ENCODE measurements at regions not wholly inside any gene's neighbourhood (a gene's known extent, or its start where the extent isn't known, plus 50 kb on each side); places are given as distances from the start of the nearest gene placed in this dataset.

DNA sequence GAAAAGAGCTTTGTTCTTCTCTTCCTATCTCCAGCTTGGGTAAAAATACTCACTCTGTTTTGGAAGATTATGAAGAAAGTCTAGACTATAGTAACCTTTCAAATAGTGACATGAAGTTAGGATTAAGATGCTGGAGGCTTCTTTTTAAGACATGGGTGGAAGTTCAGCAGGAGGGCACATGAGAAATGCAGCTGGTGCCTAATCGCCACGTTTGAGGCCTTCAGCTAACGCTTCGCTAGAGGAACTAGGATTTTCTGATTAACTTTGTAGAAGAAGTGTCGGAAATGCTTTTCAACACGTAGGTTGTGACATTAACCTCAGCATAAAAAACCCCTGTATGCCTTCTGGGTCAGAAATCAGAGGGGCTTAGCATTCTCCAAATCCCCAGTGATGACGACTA lies 348.1 kb upstream of the MAP3K7 start:
- Mint-ChIP-seq H3K9me3 (no peaks in the 10 kb centered on the region), H3K4me3 (no peak overlapping the region), H3K4me1 (no peaks in the 10 kb centered on the region), H3K27me3 (peaks cover 19% of the 10 kb centered on the region), H3K27ac (no peak overlapping the region), H3K36me3 (ENCODE audit: low read depth) (no peaks in the 10 kb centered on the region)
- ATAC-seq (replicated peaks) = no peak

DNA sequence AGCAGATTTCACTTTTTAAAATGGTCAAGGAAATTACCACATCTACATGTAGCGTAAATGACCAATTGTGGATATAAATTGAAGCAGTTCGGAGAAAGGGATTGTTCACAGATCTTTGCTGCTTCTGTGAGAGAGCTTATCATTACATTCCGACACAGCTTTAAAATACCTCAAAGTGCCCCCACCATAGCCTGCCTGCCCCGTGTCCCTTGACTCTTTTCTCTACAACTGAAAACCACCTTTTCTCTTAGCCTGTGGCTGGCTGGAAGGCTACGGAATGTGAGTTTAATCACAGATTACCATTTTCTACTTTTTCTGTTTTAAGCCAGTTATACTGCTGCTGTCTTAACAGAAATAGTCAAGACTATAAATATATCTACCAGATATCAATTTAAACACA lies 347.2 kb upstream of the MAP3K7 start:
- Mint-ChIP-seq H3K27me3 (peaks cover 26% of the 10 kb centered on the region), H3K36me3 (ENCODE audit: low read depth) (no peaks in the 10 kb centered on the region), H3K9me3 (no peaks in the 10 kb centered on the region)

DNA sequence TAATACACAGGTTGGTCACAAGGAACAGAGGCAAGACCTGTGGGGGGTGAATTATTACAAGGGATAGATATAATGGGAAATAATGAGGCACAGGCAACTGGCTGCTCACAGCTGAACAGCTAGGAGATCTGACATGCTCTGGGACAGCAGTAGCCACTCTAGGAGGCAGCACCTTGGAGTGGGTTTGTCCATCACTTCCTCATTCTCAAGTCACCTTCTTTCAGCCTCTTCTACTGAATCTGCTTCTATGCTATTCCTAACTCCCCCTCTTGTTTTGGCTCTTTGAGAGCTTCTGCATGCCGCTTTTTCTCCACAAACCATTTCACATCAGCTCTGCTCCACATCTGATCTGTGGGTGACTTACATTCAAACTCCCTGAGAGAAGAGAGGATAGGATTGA lies 345.5 kb upstream of the MAP3K7 start:
- Mint-ChIP-seq H3K4me1 (no peaks in the 10 kb centered on the region), H3K4me3 (no peak overlapping the region), H3K9me3 (no peaks in the 10 kb centered on the region), H3K27ac (no peak overlapping the region), H3K36me3 (ENCODE audit: low read depth) (no peaks in the 10 kb centered on the region), H3K27me3 (peaks cover 26% of the 10 kb centered on the region)
- no peak for ATAC-seq (replicated peaks)

More for the DNA sequence above, 347.2 kb upstream of the MAP3K7 start:
- no peak overlapping the region for H3K27ac Mint-ChIP-seq
- ATAC-seq (replicated peaks) = no peak
- H3K4me3 Mint-ChIP-seq = no peak overlapping the region
- no peaks in the 10 kb centered on the region for H3K4me1 Mint-ChIP-seq

DNA sequence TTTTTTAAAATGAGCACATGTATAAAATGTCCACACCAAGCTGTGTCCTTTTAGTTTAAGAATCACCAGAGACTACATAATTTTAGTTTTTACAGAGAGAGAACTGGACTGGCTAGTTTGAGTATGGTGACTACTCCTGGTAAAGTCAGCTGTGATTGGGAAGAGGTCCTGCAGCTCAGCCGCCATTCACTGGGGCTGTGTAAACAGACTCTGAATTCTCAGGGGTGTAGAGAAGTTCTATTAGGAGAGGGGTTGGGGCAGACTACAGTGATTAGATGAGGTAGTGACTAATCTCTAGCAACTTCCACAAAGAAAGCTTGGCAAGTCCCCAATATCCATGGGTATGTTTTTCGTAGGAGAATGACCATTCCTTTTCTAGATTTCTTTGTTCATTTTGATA lies 341.2 kb upstream of the MAP3K7 start:
- H3K9me3 Mint-ChIP-seq = no peaks in the 10 kb centered on the region
- H3K27me3 Mint-ChIP-seq = peaks cover 26% of the 10 kb centered on the region
- no peak overlapping the region for H3K27ac Mint-ChIP-seq
- H3K4me3 Mint-ChIP-seq = no peak overlapping the region
- no peaks in the 10 kb centered on the region for H3K4me1 Mint-ChIP-seq
- H3K36me3 Mint-ChIP-seq (ENCODE audit: low read depth) = no peaks in the 10 kb centered on the region
- ATAC-seq (replicated peaks) = no peak

DNA sequence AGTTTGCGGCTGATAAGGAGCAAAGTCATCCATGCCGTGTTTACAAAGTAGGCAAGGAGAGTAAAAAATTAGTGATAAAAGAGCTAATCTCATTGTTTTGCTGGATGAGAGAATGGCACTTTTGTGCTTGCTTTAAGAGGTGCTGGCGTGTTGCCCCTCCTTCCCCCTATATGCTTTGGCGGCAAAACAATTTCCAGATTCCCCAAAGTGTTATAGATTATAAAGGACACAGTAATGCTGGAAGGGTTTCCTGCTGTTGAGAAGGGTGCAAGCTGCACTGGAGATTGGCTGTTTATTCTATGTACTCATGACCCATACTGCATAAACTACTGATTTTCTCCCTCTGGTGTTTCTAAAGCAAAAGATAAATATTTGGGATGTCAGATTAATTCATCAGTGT lies 338.9 kb upstream of the MAP3K7 start:
- Mint-ChIP-seq H3K36me3 (ENCODE audit: low read depth) (no peaks in the 10 kb centered on the region), H3K27me3 (peaks cover 8% of the 10 kb centered on the region), H3K4me3 (no peak overlapping the region), H3K27ac (no peak overlapping the region), H3K4me1 (no peaks in the 10 kb centered on the region), H3K9me3 (no peaks in the 10 kb centered on the region)
- ATAC-seq (replicated peaks) = no peak

DNA sequence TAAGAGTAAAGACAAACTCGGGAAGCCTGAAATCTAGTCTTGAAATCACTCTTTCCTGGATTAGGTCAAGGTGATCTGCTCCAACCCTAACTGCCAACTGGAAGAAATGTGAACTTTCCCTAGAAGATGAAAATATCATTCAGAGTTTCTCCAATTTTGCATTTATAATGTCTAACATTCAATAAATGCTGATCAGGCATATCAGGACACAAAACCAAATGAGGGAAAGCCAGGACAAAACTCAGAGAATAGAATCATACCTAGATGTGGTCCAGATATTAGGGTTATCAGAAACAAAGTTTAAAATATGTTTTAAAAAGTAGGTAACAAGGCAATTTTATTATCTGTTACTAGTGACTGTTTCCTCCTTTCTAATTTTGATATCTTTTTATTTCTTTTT lies 335.5 kb upstream of the MAP3K7 start:
- no peak overlapping the region for H3K4me3 Mint-ChIP-seq
- H3K36me3 Mint-ChIP-seq (ENCODE audit: low read depth) = no peaks in the 10 kb centered on the region
- ATAC-seq (replicated peaks) = no peak
- no peak overlapping the region for H3K27ac Mint-ChIP-seq
- H3K9me3 Mint-ChIP-seq = no peaks in the 10 kb centered on the region
- no peaks in the 10 kb centered on the region for H3K4me1 Mint-ChIP-seq
- no peaks in the 10 kb centered on the region for H3K27me3 Mint-ChIP-seq

DNA sequence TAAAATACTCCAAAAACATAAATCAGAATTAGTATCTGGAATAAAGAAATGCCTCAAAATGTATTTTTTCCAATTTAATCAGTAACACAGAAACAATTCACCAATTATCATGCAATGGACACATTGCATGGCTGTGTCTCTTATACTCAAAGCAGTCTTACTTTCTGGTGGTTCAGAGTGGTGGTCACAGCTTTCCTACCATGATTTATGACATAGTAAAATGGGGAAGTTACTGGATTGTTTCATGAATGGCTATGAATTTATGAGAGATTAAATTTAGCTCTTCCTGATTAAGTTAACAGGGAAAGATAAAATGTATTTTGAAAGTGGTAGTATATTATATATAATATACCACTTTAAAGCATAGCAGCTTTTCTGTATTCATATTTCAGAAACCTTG lies 331.5 kb upstream of the MAP3K7 start:
- Mint-ChIP-seq H3K4me1 (no peaks in the 10 kb centered on the region), H3K9me3 (no peaks in the 10 kb centered on the region), H3K4me3 (no peak overlapping the region), H3K27me3 (peaks cover 6% of the 10 kb centered on the region), H3K36me3 (ENCODE audit: low read depth) (no peaks in the 10 kb centered on the region), H3K27ac (no peak overlapping the region)
- ATAC-seq (replicated peaks) = no peak

DNA sequence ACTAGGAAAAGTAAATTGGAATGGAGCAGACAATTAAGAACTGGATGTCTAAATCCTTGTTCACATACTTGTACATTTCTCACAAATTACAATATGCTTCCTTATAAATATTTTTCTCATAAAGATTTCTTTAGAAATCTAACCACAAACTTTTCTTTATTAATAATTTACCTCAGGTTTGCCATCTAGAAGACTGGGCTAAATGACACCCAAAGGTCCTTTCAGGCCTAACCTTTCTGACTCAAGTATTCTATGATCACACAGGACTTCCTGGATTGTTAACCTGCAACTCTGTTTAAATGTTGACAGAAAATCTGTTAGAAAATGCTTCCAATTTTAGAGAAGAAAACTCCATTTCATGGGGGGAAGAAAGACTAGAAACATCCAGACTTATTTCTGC lies 330.5 kb upstream of the MAP3K7 start:
- Mint-ChIP-seq H3K9me3 (no peaks in the 10 kb centered on the region), H3K27me3 (peaks cover 6% of the 10 kb centered on the region), H3K36me3 (ENCODE audit: low read depth) (no peaks in the 10 kb centered on the region), H3K4me3 (no peak overlapping the region), H3K4me1 (no peaks in the 10 kb centered on the region), H3K27ac (no peak overlapping the region)
- no peak for ATAC-seq (replicated peaks)

DNA sequence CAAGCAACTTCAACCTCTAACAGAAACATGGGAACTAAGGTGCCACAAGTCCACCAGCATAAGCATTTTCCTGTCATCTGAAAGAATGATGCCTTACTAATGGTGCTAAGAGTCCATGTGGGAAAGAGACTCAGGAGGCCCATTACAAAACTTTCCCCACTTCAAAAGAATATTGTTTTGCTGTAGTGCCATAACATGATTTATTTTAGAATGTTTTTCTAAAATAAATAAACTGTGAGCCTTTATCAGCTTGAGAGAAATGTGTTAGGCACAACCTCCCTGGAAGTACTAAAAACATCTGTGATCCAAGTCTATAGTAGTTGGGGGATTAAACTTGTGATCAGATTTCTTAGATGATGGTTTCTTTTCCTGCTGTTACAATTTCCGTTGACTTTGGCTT lies 330.1 kb upstream of the MAP3K7 start:
- Mint-ChIP-seq H3K27ac (no peak overlapping the region), H3K36me3 (ENCODE audit: low read depth) (no peaks in the 10 kb centered on the region), H3K9me3 (no peaks in the 10 kb centered on the region), H3K27me3 (peaks cover 6% of the 10 kb centered on the region), H3K4me3 (no peak overlapping the region), H3K4me1 (no peaks in the 10 kb centered on the region)
- no peak for ATAC-seq (replicated peaks)

DNA sequence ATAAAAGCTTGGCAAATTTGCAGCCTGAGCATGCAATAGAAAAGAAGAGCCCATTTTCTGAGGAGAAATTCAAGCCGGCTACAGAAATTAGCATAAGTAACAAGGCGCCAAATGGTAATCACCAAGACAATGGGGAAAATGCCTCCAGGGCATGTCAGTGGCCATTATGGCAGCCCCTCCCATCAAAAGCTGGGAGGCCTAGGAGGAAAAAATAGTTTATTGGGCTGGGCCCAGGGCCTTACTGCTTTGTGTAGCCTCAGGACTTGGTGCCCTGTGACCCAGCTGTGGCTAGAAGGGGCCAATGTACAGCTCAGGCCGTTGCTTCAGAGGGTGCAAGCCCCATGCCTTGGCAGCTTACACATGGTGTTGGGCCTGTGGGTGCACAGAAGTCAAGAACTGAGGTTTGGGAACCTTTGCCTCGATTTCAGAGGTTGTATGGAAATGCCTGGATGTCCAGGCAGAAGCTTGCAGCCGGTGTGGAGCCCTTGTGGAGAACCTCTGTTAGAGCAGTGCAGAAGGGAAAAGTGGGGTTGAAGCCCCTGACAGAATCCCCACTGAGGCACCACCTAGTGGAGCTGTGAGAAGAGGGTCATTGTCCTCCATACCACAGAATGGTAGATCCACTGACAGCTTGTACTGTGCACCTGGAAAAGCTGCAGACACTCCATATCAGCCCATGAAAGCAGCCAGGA lies 328.5 kb upstream of the MAP3K7 start:
- no peaks in the 10 kb centered on the region for H3K4me1 Mint-ChIP-seq
- no peaks in the 10 kb centered on the region for H3K9me3 Mint-ChIP-seq
- no peak overlapping the region for H3K4me3 Mint-ChIP-seq
- peaks cover 10% of the 10 kb centered on the region for H3K27me3 Mint-ChIP-seq
- no peaks in the 10 kb centered on the region for H3K36me3 Mint-ChIP-seq (ENCODE audit: low read depth)
- no peak overlapping the region for H3K27ac Mint-ChIP-seq
- ATAC-seq (replicated peaks) = no peak

DNA sequence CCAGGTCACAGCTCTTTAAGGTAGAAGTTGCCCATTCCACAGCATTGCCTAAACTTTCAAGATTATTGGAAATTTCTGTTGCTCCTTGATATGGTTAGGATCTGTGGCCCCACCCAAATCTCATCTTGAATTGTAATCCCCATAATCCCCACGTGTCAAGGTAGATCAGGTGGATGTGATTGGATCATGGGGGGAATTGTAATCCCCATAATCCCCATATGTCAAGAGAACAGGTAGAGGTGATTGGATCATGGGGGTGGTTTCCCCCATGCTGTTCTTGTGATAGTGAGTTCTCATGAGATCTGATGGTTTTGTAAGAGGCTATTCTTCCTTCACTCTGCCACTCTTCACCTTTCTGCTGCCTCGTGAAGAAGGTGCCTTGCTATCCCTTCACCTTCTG lies 327.4 kb upstream of the MAP3K7 start:
- H3K4me1 Mint-ChIP-seq = no peaks in the 10 kb centered on the region
- no peak overlapping the region for H3K4me3 Mint-ChIP-seq
- H3K27ac Mint-ChIP-seq = no peak overlapping the region
- no peak for ATAC-seq (replicated peaks)
- no peaks in the 10 kb centered on the region for H3K9me3 Mint-ChIP-seq
- H3K36me3 Mint-ChIP-seq (ENCODE audit: low read depth) = no peaks in the 10 kb centered on the region
- peaks cover 10% of the 10 kb centered on the region for H3K27me3 Mint-ChIP-seq

DNA sequence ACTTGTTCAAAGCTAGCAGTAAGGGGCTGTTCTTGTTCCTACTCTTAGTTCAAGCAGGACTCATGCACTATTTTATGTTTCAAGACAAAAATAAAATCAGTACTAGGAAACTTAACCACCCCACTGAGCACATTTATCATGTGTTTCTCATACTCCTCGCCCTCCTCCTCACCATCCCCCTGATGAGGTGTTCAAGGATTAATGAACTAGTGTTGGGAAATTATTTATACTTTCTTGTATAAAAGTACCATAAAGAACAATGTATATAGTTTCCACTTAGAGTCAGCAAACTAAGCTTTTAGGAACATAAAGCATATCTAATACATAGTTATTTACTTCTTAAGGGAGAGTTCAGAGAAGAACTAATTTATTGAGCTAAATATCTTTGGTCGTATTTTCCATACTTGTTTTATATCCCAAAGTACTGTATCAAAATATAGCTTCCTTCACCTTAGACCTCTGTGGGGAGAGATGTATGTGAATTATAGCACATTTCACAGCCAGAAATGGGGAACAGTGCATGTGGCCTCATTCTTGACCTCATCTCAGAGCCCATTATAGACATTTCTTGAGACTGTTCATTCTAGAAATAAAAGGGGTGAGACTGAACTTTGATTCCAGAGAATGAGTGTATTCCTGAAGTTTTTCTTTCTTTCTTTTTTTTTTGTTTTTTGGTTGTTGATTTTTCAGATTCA lies 326.5 kb upstream of the MAP3K7 start:
- no peak for ATAC-seq (replicated peaks)
- Mint-ChIP-seq H3K4me1 (no peaks in the 10 kb centered on the region), H3K9me3 (no peaks in the 10 kb centered on the region), H3K27ac (no peak overlapping the region), H3K27me3 (peaks cover 10% of the 10 kb centered on the region), H3K4me3 (no peak overlapping the region), H3K36me3 (ENCODE audit: low read depth) (no peaks in the 10 kb centered on the region)

DNA sequence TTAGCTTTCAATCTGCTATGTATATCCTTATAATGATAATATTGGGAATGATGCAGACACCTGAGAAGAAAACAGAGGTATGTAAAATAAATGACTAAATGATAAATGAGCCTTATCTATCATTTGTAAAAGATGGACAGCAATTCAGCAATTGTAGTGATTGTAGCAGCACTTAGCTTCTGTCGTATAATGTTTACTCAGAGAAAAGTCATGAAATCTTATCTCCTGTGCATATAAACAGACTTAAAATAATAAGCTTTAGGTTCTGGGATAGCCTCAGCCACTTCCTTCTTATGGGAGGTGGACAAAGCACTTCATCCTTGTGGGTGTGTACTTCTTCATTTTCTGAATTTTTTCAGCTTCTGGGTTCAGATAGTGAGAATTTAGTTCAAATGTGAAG lies 324.8 kb upstream of the MAP3K7 start:
- no peaks in the 10 kb centered on the region for H3K36me3 Mint-ChIP-seq (ENCODE audit: low read depth)
- H3K27ac Mint-ChIP-seq = no peak overlapping the region
- no peak for ATAC-seq (replicated peaks)
- H3K27me3 Mint-ChIP-seq = peaks cover 10% of the 10 kb centered on the region
- H3K9me3 Mint-ChIP-seq = no peaks in the 10 kb centered on the region
- H3K4me3 Mint-ChIP-seq = no peak overlapping the region
- H3K4me1 Mint-ChIP-seq = no peaks in the 10 kb centered on the region

DNA sequence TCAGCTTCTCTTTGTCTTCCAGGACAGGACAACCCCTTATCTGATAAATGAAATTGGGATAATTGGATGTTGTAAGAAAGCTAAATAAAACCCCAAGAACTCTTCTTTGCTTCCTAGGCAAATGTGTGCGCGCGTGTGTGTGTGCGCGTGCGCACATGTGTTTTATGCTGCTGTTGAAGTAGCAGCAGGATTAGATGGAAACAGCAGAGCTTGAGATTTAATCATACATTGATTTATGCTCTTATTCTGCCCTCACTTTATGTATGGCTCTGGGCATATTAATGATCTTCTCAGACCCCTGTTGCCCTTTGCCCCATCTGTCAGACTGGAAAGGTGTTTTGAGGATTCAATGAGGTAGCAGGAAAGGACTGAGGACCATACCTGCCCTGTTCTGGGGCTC lies 324.0 kb upstream of the MAP3K7 start:
- peaks cover 10% of the 10 kb centered on the region for H3K27me3 Mint-ChIP-seq
- H3K27ac Mint-ChIP-seq = no peak overlapping the region
- no peak for ATAC-seq (replicated peaks)
- H3K4me1 Mint-ChIP-seq = no peaks in the 10 kb centered on the region
- no peaks in the 10 kb centered on the region for H3K9me3 Mint-ChIP-seq
- H3K36me3 Mint-ChIP-seq (ENCODE audit: low read depth) = no peaks in the 10 kb centered on the region
- H3K4me3 Mint-ChIP-seq = no peak overlapping the region

DNA sequence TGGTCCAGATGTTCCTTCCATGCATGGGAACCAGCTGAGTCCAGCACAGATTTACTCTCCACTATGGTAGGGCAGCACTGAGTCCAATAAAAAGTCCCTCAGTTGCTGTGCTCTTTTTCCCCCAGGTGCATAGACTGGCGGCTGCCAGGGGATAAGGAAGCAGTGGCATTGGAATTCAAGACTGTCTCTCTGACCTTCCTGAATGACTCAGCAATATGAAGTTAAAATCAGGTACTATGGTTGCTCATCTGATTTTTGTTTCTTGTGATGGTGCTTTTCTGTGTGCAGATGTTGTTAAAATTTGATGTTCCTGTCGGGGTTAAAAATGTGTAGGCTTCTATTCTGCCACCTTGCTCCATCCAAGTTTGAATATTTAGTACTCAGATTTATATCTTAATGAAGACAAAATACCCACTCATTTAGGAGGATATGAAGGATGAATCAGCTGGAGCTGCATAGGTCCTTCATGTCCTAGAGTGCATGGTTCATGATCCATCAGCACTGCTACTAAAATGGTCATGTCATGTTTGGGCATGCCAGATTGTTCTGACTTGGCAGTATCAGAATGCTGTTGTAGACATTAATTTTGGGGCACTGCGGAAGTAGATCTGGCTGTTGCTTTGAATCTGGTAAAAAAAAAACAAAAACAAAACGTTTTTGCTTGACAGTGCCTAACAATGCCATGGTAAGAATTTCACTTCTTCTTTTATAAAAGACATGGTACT lies 321.2 kb upstream of the MAP3K7 start:
- no peak for ATAC-seq (replicated peaks)
- Mint-ChIP-seq H3K4me1 (no peaks in the 10 kb centered on the region), H3K9me3 (no peaks in the 10 kb centered on the region), H3K36me3 (ENCODE audit: low read depth) (no peaks in the 10 kb centered on the region), H3K4me3 (no peak overlapping the region), H3K27me3 (peaks cover 4% of the 10 kb centered on the region), H3K27ac (no peak overlapping the region)
